ENCODE measurements at regions not wholly inside any gene's neighbourhood (a gene's known extent, or its start where the extent isn't known, plus 50 kb on each side); places are given as distances from the start of the nearest gene placed in this dataset.

- Histone ChIP-seq H3K27me3 (ENCODE audit: control insufficient read depth in 3 of 3, insufficient read depth in 3 of 3, low read length in 3 of 3) (peaks cover 0 to 4% (median 0%) of the 10 kb centered on the region in 3 donors), H3K36me3 (ENCODE audit: control insufficient read depth in 3 of 3, insufficient read depth in 2 of 3, low read depth in 1 of 3, low read length in 3 of 3) (no peaks in the 10 kb centered on the region), H3K4me3 (ENCODE audit: low read depth in 1 of 3, low read length in 3 of 3) (no peak overlapping the region), H3K27ac (ENCODE audit: low read depth in 1 of 3, low read length in 2 of 3) (no peak overlapping the region), H3K9me3 (ENCODE audit: control insufficient read depth in 2 of 2, insufficient read depth in 1 of 2, low read depth in 1 of 2, low read length in 1 of 2) (peaks cover 0 to 5% of the 10 kb centered on the region in 2 donors), H3K4me1 (ENCODE audit: control insufficient read depth in 3 of 3, insufficient read depth in 2 of 3, low read depth in 1 of 3, low read length in 2 of 3) (no peaks in the 10 kb centered on the region)
- 80 to 91% (median 88%) methylated on average over 4 of the region's 4 CpGs for WGBS, 3 donors
- no peak for FAIRE-seq
- no peak for DNase-seq
These were observed 125.6 kb downstream of the TSN start for GRCh38 chr2:121881038-121881437.

- H3K27me3 ChIP-seq (ENCODE audit: control insufficient read depth in 3 of 3, insufficient read depth in 3 of 3, low read length in 3 of 3): peaks cover 0 to 4% (median 0%) of the 10 kb centered on the region in 3 donors
- H3K4me3 ChIP-seq (ENCODE audit: low read depth in 1 of 3, low read length in 3 of 3): no peak overlapping the region
These were observed 126.5 kb downstream of the TSN start for GRCh38 chr2:121881950-121882349.

DNA sequence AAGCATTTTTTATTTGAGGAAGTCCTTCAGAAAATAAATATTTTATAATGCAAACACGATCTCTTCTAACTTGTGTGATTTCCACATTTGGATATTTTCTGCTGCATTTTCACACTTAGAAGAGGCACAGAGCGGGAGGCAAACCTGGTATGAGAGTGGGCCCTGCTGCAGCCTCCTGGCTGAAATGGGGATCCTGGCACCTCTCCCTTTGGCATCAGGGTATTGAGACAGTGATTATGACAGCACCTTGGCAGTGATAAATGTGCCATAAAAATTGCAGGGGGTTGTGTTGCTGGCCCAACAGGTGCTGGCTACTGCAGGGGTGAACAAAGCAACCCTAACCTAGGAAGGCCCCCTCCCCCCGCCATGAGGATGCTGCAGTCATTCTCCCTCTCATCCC lies 128.6 kb downstream of the TSN start:
- H3K36me3 ChIP-seq (ENCODE audit: control insufficient read depth in 3 of 3, insufficient read depth in 2 of 3, low read depth in 1 of 3, low read length in 3 of 3): no peaks in the 10 kb centered on the region
- no peak overlapping the region for H3K4me3 ChIP-seq (ENCODE audit: low read depth in 1 of 3, low read length in 3 of 3)
- whole genome bisulfite sequencing, 3 donors: 52 to 60% (median 55%) methylated on average over 3 of the region's 3 CpGs
- no peak overlapping the region for H3K27ac ChIP-seq (ENCODE audit: low read depth in 1 of 3, low read length in 2 of 3)
- no peak for DNase-seq
- peaks cover 0 to 4% of the 10 kb centered on the region in 2 donors for H3K9me3 ChIP-seq (ENCODE audit: control insufficient read depth in 2 of 2, insufficient read depth in 1 of 2, low read depth in 1 of 2, low read length in 1 of 2)
- peaks cover 0 to 4% (median 0%) of the 10 kb centered on the region in 3 donors for H3K27me3 ChIP-seq (ENCODE audit: control insufficient read depth in 3 of 3, insufficient read depth in 3 of 3, low read length in 3 of 3)
- FAIRE-seq: no peak
- no peaks in the 10 kb centered on the region for H3K4me1 ChIP-seq (ENCODE audit: control insufficient read depth in 3 of 3, insufficient read depth in 2 of 3, low read depth in 1 of 3, low read length in 2 of 3)

More at GRCh38 chr2:121881950-121882349, 126.5 kb downstream of the TSN start:
- H3K36me3 ChIP-seq (ENCODE audit: control insufficient read depth in 3 of 3, insufficient read depth in 2 of 3, low read depth in 1 of 3, low read length in 3 of 3): no peaks in the 10 kb centered on the region
- H3K4me1 ChIP-seq (ENCODE audit: control insufficient read depth in 3 of 3, insufficient read depth in 2 of 3, low read depth in 1 of 3, low read length in 2 of 3): no peaks in the 10 kb centered on the region
- no peak for FAIRE-seq
- H3K9me3 ChIP-seq (ENCODE audit: control insufficient read depth in 2 of 2, insufficient read depth in 1 of 2, low read depth in 1 of 2, low read length in 1 of 2): peaks cover 0 to 5% of the 10 kb centered on the region in 2 donors
- no peak overlapping the region for H3K27ac ChIP-seq (ENCODE audit: low read depth in 1 of 3, low read length in 2 of 3)
- DNase-seq: no peak
- WGBS, 3 donors: 74 to 93% (median 91%) methylated on average over 4 of the region's 4 CpGs

- FAIRE-seq: no peak
- H3K36me3 ChIP-seq (ENCODE audit: control insufficient read depth in 3 of 3, insufficient read depth in 2 of 3, low read depth in 1 of 3, low read length in 3 of 3): no peaks in the 10 kb centered on the region
- H3K27ac ChIP-seq (ENCODE audit: low read depth in 1 of 3, low read length in 2 of 3): no peak overlapping the region
- 68 to 77% (median 70%) methylated on average over 4 of the region's 4 CpGs for WGBS, 3 donors
- no peaks in the 10 kb centered on the region for H3K9me3 ChIP-seq (ENCODE audit: control insufficient read depth in 2 of 2, insufficient read depth in 1 of 2, low read depth in 1 of 2, low read length in 1 of 2)
- H3K27me3 ChIP-seq (ENCODE audit: control insufficient read depth in 3 of 3, insufficient read depth in 3 of 3, low read length in 3 of 3): peaks cover 0 to 4% (median 0%) of the 10 kb centered on the region in 3 donors
- DNase-seq: no peak
- no peaks in the 10 kb centered on the region for H3K4me1 ChIP-seq (ENCODE audit: control insufficient read depth in 3 of 3, insufficient read depth in 2 of 3, low read depth in 1 of 3, low read length in 2 of 3)
- H3K4me3 ChIP-seq (ENCODE audit: low read depth in 1 of 3, low read length in 3 of 3): no peak overlapping the region
These were observed 129.1 kb downstream of the TSN start for GRCh38 chr2:121884511-121884921.

GRCh38 chr2:121886059-121886458 lies 130.6 kb downstream of the TSN start:
- Histone ChIP-seq H3K4me1 (ENCODE audit: control insufficient read depth in 3 of 3, insufficient read depth in 2 of 3, low read depth in 1 of 3, low read length in 2 of 3) (no peaks in the 10 kb centered on the region), H3K27me3 (ENCODE audit: control insufficient read depth in 3 of 3, insufficient read depth in 3 of 3, low read length in 3 of 3) (peaks cover 0 to 3% (median 0%) of the 10 kb centered on the region in 3 donors), H3K4me3 (ENCODE audit: low read depth in 1 of 3, low read length in 3 of 3) (no peak overlapping the region), H3K36me3 (ENCODE audit: control insufficient read depth in 3 of 3, insufficient read depth in 2 of 3, low read depth in 1 of 3, low read length in 3 of 3) (no peaks in the 10 kb centered on the region), H3K27ac (ENCODE audit: low read depth in 1 of 3, low read length in 2 of 3) (no peak overlapping the region), H3K9me3 (ENCODE audit: control insufficient read depth in 2 of 2, insufficient read depth in 1 of 2, low read depth in 1 of 2, low read length in 1 of 2) (no peaks in the 10 kb centered on the region)
- WGBS, 3 donors: 78 to 87% (median 83%) methylated on average over 4 of the region's 4 CpGs
- FAIRE-seq (no peak), DNase-seq (no peak)

DNA sequence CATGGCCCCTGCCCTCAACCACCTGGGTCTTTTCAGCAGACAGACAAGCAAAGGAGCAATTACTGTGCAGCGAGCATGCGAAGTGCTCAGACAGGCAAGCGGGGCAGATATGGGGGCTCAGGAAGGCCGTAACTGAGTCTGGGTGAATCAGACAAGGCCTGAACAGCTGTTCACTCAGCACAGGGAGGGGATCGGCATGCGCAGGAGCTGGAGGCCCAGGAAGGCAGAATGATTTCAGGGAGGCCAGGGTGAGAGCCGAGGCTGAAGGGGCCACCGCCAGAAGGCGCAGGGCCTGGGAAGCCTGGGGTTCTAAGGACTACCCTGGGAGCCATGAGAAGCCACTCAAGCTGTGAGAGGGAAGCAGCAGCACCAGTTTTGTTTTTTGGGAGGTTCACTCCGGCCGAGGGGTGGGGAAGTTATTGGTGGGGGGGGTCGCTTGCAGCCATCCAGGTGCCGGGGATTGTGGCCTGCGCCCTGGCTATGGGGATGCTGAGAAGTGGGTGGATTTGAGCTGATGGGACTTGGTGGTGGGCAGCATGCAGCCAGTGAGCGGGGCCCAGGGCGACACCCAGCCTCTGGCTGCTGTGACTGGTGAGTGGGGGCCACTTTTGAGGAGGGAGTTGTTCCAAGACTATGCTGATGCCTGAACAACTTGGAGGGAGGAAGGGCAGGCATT lies 132.2 kb downstream of the TSN start:
- WGBS, 3 donors: 87 to 89% (median 89%) methylated on average over 16 of the region's 16 CpGs
- Histone ChIP-seq H3K27ac (ENCODE audit: low read depth in 1 of 3, low read length in 2 of 3) (no peak overlapping the region), H3K27me3 (ENCODE audit: control insufficient read depth in 3 of 3, insufficient read depth in 3 of 3, low read length in 3 of 3) (no peaks in the 10 kb centered on the region), H3K36me3 (ENCODE audit: control insufficient read depth in 3 of 3, insufficient read depth in 2 of 3, low read depth in 1 of 3, low read length in 3 of 3) (no peaks in the 10 kb centered on the region), H3K9me3 (ENCODE audit: control insufficient read depth in 2 of 2, insufficient read depth in 1 of 2, low read depth in 1 of 2, low read length in 1 of 2) (no peaks in the 10 kb centered on the region), H3K4me1 (ENCODE audit: control insufficient read depth in 3 of 3, insufficient read depth in 2 of 3, low read depth in 1 of 3, low read length in 2 of 3) (no peaks in the 10 kb centered on the region), H3K4me3 (ENCODE audit: low read depth in 1 of 3, low read length in 3 of 3) (no peak overlapping the region)
- no peak for DNase-seq
- FAIRE-seq: no peak

DNA sequence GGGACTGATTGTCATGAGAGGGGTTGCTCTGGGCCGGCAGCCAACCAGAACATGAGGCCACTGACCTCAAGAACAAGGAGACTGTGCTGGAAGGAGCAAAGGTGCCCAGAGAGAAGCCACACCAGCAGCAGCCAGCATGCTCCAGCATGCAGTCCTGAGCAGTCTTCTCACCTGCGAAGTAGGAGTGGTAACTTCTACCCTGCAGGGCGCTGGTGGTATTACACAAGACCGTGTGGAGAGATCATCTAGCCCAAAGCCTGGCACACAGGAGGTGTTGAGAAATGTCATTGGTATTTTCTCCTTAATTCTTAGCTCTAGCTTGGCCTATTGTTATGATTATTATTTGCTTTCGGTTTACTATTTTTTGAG lies 132.7 kb downstream of the TSN start:
- FAIRE-seq (no peak), DNase-seq (peak; percentile 12 to 23)
- Histone ChIP-seq H3K27me3 (ENCODE audit: control insufficient read depth in 3 of 3, insufficient read depth in 3 of 3, low read length in 3 of 3) (no peaks in the 10 kb centered on the region), H3K27ac (ENCODE audit: low read depth in 1 of 3, low read length in 2 of 3) (no peak overlapping the region), H3K4me1 (ENCODE audit: control insufficient read depth in 3 of 3, insufficient read depth in 2 of 3, low read depth in 1 of 3, low read length in 2 of 3) (no peaks in the 10 kb centered on the region), H3K4me3 (ENCODE audit: low read depth in 1 of 3, low read length in 3 of 3) (no peak overlapping the region), H3K9me3 (ENCODE audit: control insufficient read depth in 2 of 2, insufficient read depth in 1 of 2, low read depth in 1 of 2, low read length in 1 of 2) (no peaks in the 10 kb centered on the region), H3K36me3 (ENCODE audit: control insufficient read depth in 3 of 3, insufficient read depth in 2 of 3, low read depth in 1 of 3, low read length in 3 of 3) (no peaks in the 10 kb centered on the region)
- WGBS, 3 donors: 47 to 62% (median 61%) methylated on average over 5 of the region's 5 CpGs

- DNase-seq (no peak), FAIRE-seq (no peak)
- H3K9me3 ChIP-seq (ENCODE audit: control insufficient read depth in 2 of 2, insufficient read depth in 1 of 2, low read depth in 1 of 2, low read length in 1 of 2): no peaks in the 10 kb centered on the region
- H3K27ac ChIP-seq (ENCODE audit: low read depth in 1 of 3, low read length in 2 of 3): no peak overlapping the region
- 63 to 85% (median 78%) methylated on average over 9 of the region's 9 CpGs for WGBS, 3 donors
- no peak overlapping the region for H3K4me3 ChIP-seq (ENCODE audit: low read depth in 1 of 3, low read length in 3 of 3)
- no peaks in the 10 kb centered on the region for H3K36me3 ChIP-seq (ENCODE audit: control insufficient read depth in 3 of 3, insufficient read depth in 2 of 3, low read depth in 1 of 3, low read length in 3 of 3)
- no peaks in the 10 kb centered on the region for H3K27me3 ChIP-seq (ENCODE audit: control insufficient read depth in 3 of 3, insufficient read depth in 3 of 3, low read length in 3 of 3)
- no peaks in the 10 kb centered on the region for H3K4me1 ChIP-seq (ENCODE audit: control insufficient read depth in 3 of 3, insufficient read depth in 2 of 3, low read depth in 1 of 3, low read length in 2 of 3)
These were observed 134.6 kb downstream of the TSN start for GRCh38 chr2:121890041-121890440.
